Neuronal stem cell (in vitro differentiated cells): ENCODE measurements at regions not wholly inside any gene's neighbourhood (a gene's known extent, or its start where the extent isn't known, plus 50 kb on each side); places are given as distances from the start of the nearest gene placed in this dataset.
A peak's percentile ranks its signal among the peaks of the same experiment; 100 is the strongest.

Experiments used
- DNase-seq: peaks from one replicate; pipeline ENCODE4 v3.0.0-alpha.2; 2013; ENCODE audit warnings: low spot score
- H2AFZ ChIP-seq: one replicate; pipeline ENCODE4 v1.6.1; 2013; ENCODE audit warnings: mild to moderate bottlenecking, low read length, inconsistent platforms
- H2AK5ac ChIP-seq: 2 replicates; pipeline ENCODE4 v1.6.1; 2013; ENCODE audit warnings: low read depth, mild to moderate bottlenecking, inconsistent platforms, low read length, moderate library complexity, mixed read lengths
- H2BK120ac ChIP-seq: 2 replicates; pipeline ENCODE4 v1.6.1; 2013; ENCODE audit warnings: low read depth, mild to moderate bottlenecking, inconsistent platforms, low read length, moderate library complexity, mixed read lengths
- H2BK12ac ChIP-seq: one replicate; pipeline ENCODE4 v1.6.1; 2013; ENCODE audit warnings: low read length, inconsistent platforms
- H2BK15ac ChIP-seq: 2 replicates; pipeline ENCODE4 v1.6.1; 2013; ENCODE audit warnings: mild to moderate bottlenecking, low read length, inconsistent platforms, mixed read lengths
- H2BK5ac ChIP-seq: one replicate; pipeline ENCODE4 v1.6.1; 2013; ENCODE audit warnings: inconsistent platforms, mild to moderate bottlenecking, low read length, moderate library complexity
- H3K14ac ChIP-seq: one replicate; pipeline ENCODE4 v1.6.1; 2013; ENCODE audit warnings: low read length, inconsistent platforms
- H3K18ac ChIP-seq: 2 replicates; pipeline ENCODE4 v1.6.1; 2013; ENCODE audit warnings: low read length, inconsistent platforms
- H3K23ac ChIP-seq: 2 replicates; pipeline ENCODE4 v1.6.1; 2013; ENCODE audit warnings: low read depth, mild to moderate bottlenecking, mixed read lengths, low read length, inconsistent platforms; ENCODE audit not compliant: poor library complexity
- H3K27ac ChIP-seq: replicated peaks from 3 replicates; pipeline ENCODE4 v1.5.1; 2013; ENCODE audit warnings: low read length, inconsistent platforms
- H3K27me3 ChIP-seq, 3 experiments: 2 replicates each; pipeline ENCODE4 v1.6.1; 2013; ENCODE audit warnings: low read length in 3 of 3, mild to moderate bottlenecking in 2 of 3, inconsistent platforms in 1 of 3, low read depth in 1 of 3, mixed read lengths in 1 of 3, moderate library complexity in 1 of 3; ENCODE audit not compliant: control insufficient read depth in 3 of 3, insufficient read depth in 3 of 3
- H3K36me3 ChIP-seq, 2 donors: replicated peaks in 1 of 2; 2 replicates each; pipeline ENCODE4 v1.6.1; 2013; ENCODE audit warnings: low read length in 2 of 2; ENCODE audit not compliant: control insufficient read depth in 2 of 2, insufficient read depth in 2 of 2
- H3K4ac ChIP-seq: 2 replicates; pipeline ENCODE4 v1.6.1; 2013; ENCODE audit warnings: inconsistent platforms, mild to moderate bottlenecking, low read length, moderate library complexity
- H3K4me1 ChIP-seq, 2 donors: 1 replicate in 1 of 2; 2 replicates in 1 of 2; pipeline ENCODE4 v1.6.1; 2013; ENCODE audit warnings: low read length in 2 of 2, low read depth in 1 of 2; ENCODE audit not compliant: control insufficient read depth in 2 of 2, insufficient read depth in 1 of 2
- H3K4me2 ChIP-seq: one replicate; pipeline ENCODE4 v1.6.1; 2013; ENCODE audit warnings: mild to moderate bottlenecking, low read length, inconsistent platforms; ENCODE audit not compliant: insufficient read depth, poor library complexity, severe bottlenecking
- H3K4me3 ChIP-seq, 2 donors: 2 replicates each; pipeline ENCODE4 v1.5.1; 2013; ENCODE audit warnings: low read length in 2 of 2, mild to moderate bottlenecking in 2 of 2, inconsistent platforms in 1 of 2, moderate library complexity in 1 of 2
- H3K79me1 ChIP-seq: one replicate; pipeline ENCODE4 v1.6.1; 2013; ENCODE audit warnings: low read depth, mild to moderate bottlenecking, inconsistent platforms, low read length, moderate library complexity
- H3K9ac ChIP-seq: one replicate; pipeline ENCODE4 v1.6.1; 2013; ENCODE audit warnings: mild to moderate bottlenecking, low read depth, low read length, inconsistent platforms; ENCODE audit not compliant: poor library complexity
- H3K9me3 ChIP-seq, 2 donors: replicated peaks in 1 of 2; 2 replicates each; pipeline versions ENCODE3 to v1.6.1; 2013; ENCODE audit warnings: low read length in 2 of 2, mild to moderate bottlenecking in 2 of 2, inconsistent platforms in 1 of 2, low read depth in 1 of 2, mixed read lengths in 1 of 2, moderate library complexity in 1 of 2; ENCODE audit not compliant: control insufficient read depth in 2 of 2, insufficient read depth in 1 of 2
- H4K8ac ChIP-seq: one replicate; pipeline ENCODE4 v1.6.1; 2013; ENCODE audit warnings: low read depth, mild to moderate bottlenecking, inconsistent platforms, low read length, moderate library complexity
- H4K91ac ChIP-seq: one replicate; pipeline ENCODE4 v1.6.1; 2013; ENCODE audit warnings: low read length, low read depth, mild to moderate bottlenecking, inconsistent platforms; ENCODE audit not compliant: poor library complexity
- WGBS, 2 donors: extraction: QIAGEN DNeasy Blood & Tissue Kit; methylation state at CpG; one replicate each; pipeline ENCODE4 v1.1.7; 2013; ENCODE audit warnings: missing lambda C conversion rate in 2 of 2, mixed read lengths in 1 of 2; ENCODE audit not compliant: insufficient read length in 2 of 2, insufficient replicate concordance in 1 of 2; ENCODE audit errors: extremely low coverage in 2 of 2; 5-methylcytosine and 5-hydroxymethylcytosine counted together

- H3K14ac ChIP-seq, result no peak overlapping the region
- no peak overlapping the region for H2BK12ac ChIP-seq
- DNase-seq, result no peak
- H3K18ac ChIP-seq, result no peak overlapping the region
- H3K4me1 ChIP-seq, result peaks cover 0 to 5% of the 10 kb centered on the region in 2 donors
- no peaks in the 10 kb centered on the region for H3K79me1 ChIP-seq
- no peak overlapping the region for H3K23ac ChIP-seq
- H3K4me3 ChIP-seq, result no peak overlapping the region
- no peak overlapping the region for H4K91ac ChIP-seq
- H2BK5ac ChIP-seq, result no peak overlapping the region
- WGBS, 2 donors, result no CpG with 5 or more reads among the region's 5 CpGs
- H2AK5ac ChIP-seq, result no peak overlapping the region
- no peaks in the 10 kb centered on the region for H3K9me3 ChIP-seq
- H2AFZ ChIP-seq, result no peak overlapping the region
- no peak overlapping the region for H3K27ac ChIP-seq
- H3K4me2 ChIP-seq, result no peak overlapping the region
- no peaks in the 10 kb centered on the region for H3K27me3 ChIP-seq
- no peak overlapping the region for H2BK15ac ChIP-seq
- no peak overlapping the region for H4K8ac ChIP-seq
- no peak overlapping the region for H3K4ac ChIP-seq
- H3K9ac ChIP-seq, result no peak overlapping the region
- no peak overlapping the region for H2BK120ac ChIP-seq
- no peaks in the 10 kb centered on the region for H3K36me3 ChIP-seq
Observed at GRCh38 chr10:131561897-131562296, 250.4 kb upstream of the TCERG1L start.

GRCh38 chr10:131563411-131563810 lies 251.9 kb upstream of the TCERG1L start:
- H4K91ac ChIP-seq, result no peak overlapping the region
- no peak overlapping the region for H3K18ac ChIP-seq
- no peaks in the 10 kb centered on the region for H3K79me1 ChIP-seq
- no peaks in the 10 kb centered on the region for H3K9me3 ChIP-seq
- H3K23ac ChIP-seq, result no peak overlapping the region
- H2BK120ac ChIP-seq, result no peak overlapping the region
- peaks cover 0 to 5% of the 10 kb centered on the region in 2 donors for H3K4me1 ChIP-seq
- no CpG with 5 or more reads among the region's 2 CpGs for whole genome bisulfite sequencing, 2 donors
- H2BK12ac ChIP-seq, result no peak overlapping the region
- no peak overlapping the region for H3K14ac ChIP-seq
- H3K27ac ChIP-seq, result no peak overlapping the region
- no peak overlapping the region for H3K4ac ChIP-seq
- no peak overlapping the region for H4K8ac ChIP-seq
- no peak overlapping the region for H3K4me3 ChIP-seq
- H3K27me3 ChIP-seq, result no peaks in the 10 kb centered on the region
- H3K4me2 ChIP-seq, result no peak overlapping the region
- H2AFZ ChIP-seq, result no peak overlapping the region
- H3K36me3 ChIP-seq, result no peaks in the 10 kb centered on the region
- H2BK15ac ChIP-seq, result no peak overlapping the region
- no peak overlapping the region for H2AK5ac ChIP-seq
- no peak for DNase-seq
- no peak overlapping the region for H2BK5ac ChIP-seq
- H3K9ac ChIP-seq, result no peak overlapping the region

DNA sequence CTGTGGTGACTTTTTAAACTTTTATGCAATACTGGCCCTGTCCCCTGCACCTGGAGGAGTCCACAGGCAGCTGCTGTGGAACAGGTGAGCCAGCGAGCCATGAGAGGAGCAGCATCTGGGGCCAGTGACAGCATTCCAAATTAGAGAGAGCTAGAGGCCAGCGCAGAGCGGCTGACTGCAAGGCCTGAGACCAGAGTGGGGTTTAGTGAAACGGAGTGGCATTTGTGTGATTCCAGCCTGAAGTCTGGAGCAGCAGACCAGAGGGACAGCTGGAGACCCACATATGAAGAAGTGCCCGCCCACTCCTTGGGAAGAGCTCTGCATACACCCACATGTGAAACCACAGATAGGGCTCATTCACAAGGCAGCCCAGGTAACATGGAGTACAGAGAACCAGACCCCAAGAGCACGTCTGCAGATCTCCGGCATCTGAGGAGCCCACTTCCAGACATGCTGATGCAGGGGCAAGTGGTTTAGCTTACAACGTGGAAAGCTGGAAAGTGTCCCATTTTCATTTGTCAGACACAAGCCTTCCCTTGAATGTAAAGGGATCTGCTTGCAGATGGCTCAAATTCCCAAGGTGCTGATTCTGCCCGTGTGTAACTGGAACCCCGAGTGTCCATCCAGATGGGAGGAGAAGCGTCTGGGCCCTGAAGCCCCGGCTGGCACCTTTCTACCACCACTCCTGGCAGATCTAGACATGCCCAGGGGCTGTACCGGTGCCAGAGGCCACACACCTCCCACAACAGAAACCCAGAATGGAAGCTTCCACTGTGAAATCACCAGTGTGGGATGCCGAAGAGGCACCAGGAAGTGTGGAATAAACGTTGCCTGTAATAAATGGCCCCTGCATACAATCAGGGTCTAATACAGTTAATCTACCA lies 256.0 kb upstream of the TCERG1L start:
- H2AFZ ChIP-seq, result no peak overlapping the region
- H2BK5ac ChIP-seq, result no peak overlapping the region
- H3K23ac ChIP-seq, result no peak overlapping the region
- H3K4me2 ChIP-seq, result no peak overlapping the region
- H3K27ac ChIP-seq, result no peak overlapping the region
- H3K27me3 ChIP-seq, result no peaks in the 10 kb centered on the region
- no peaks in the 10 kb centered on the region for H3K79me1 ChIP-seq
- H2BK12ac ChIP-seq, result no peak overlapping the region
- H3K9ac ChIP-seq, result no peak overlapping the region
- H3K4me1 ChIP-seq, result peaks cover 0 to 8% of the 10 kb centered on the region in 2 donors
- no peak overlapping the region for H2BK120ac ChIP-seq
- no CpG with 5 or more reads among the region's 15 CpGs for WGBS, 2 donors
- H3K18ac ChIP-seq, result no peak overlapping the region
- no peak overlapping the region for H3K14ac ChIP-seq
- H3K4ac ChIP-seq, result no peak overlapping the region
- H3K4me3 ChIP-seq, result no peak overlapping the region
- H4K8ac ChIP-seq, result no peak overlapping the region
- H4K91ac ChIP-seq, result no peak overlapping the region
- no peaks in the 10 kb centered on the region for H3K36me3 ChIP-seq
- DNase-seq, result no peak
- no peak overlapping the region for H2AK5ac ChIP-seq
- no peak overlapping the region for H2BK15ac ChIP-seq
- H3K9me3 ChIP-seq, result no peaks in the 10 kb centered on the region

GRCh38 chr10:131568866-131569265 lies 257.3 kb upstream of the TCERG1L start:
- Histone ChIP-seq H3K14ac (no peak overlapping the region), H3K4me2 (no peak overlapping the region), H2BK5ac (no peak overlapping the region), H2BK12ac (no peak overlapping the region), H3K79me1 (no peaks in the 10 kb centered on the region), H3K23ac (no peak overlapping the region), H4K91ac (no peak overlapping the region), H2BK120ac (no peak overlapping the region), H2AK5ac (no peak overlapping the region), H3K27ac (no peak overlapping the region), H3K4ac (no peak overlapping the region), H3K4me1 (peaks cover 0 to 8% of the 10 kb centered on the region in 2 donors), H3K4me3 (no peak overlapping the region), H2BK15ac (peak overlapping the region; percentile 3), H3K27me3 (no peaks in the 10 kb centered on the region), H3K36me3 (no peaks in the 10 kb centered on the region), H3K9ac (no peak overlapping the region), H2AFZ (no peak overlapping the region), H3K18ac (peak overlapping the region; percentile 42), H4K8ac (no peak overlapping the region), H3K9me3 (no peaks in the 10 kb centered on the region)
- WGBS, 2 donors, result no CpG with 5 or more reads among the region's 7 CpGs
- DNase-seq, result no peak
